ENCODE measurements at regions not wholly inside any gene's neighbourhood (a gene's known extent, or its start where the extent isn't known, plus 50 kb on each side); places are given as distances from the start of the nearest gene placed in this dataset.

DNA sequence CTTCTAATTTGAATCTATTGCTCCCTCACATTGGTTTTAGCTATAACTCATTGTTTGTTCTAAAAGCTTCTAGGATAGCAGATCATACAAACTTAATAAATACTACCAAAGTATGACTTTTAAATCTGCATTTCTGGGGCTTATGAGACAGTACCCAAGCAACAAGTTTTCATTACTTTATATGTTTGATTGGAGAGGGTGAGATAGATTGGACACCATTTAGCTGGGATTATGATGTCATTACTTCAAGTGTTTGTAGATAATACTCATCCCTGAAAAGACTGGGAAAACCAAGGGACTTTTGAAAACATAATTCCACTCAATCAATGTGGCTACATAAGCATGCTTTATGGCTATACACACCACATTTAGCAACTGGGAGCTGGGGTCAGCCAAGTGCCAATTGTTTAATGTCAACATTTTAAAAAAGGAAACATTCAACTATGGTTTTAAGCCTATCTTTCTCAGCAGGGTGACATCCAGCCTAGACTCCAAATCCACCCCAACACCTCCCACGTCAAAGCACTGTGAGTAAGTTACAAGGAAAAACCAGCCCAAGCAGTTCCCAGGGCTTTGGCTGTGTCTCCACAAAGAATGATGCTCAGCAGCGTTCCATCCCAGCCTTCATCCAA lies 119.9 kb downstream of the ETAA1 start:
- Histone ChIP-seq H2AFZ (ENCODE audit: control insufficient read depth, low read depth, low read length) (no peak overlapping the region), H3K4me3 (no peak overlapping the region), H3K36me3 (ENCODE audit: control insufficient read depth in 2 of 2, insufficient read depth in 2 of 2, low read length in 1 of 2) (no peaks in the 10 kb centered on the region), H3K4me2 (ENCODE audit: control insufficient read depth, insufficient read depth) (no peak overlapping the region), H3K27ac (ENCODE audit: control insufficient read depth, insufficient read depth) (no peak overlapping the region), H3K27me3 (replicated peaks in 1 of 2; ENCODE audit: control insufficient read depth in 2 of 2, insufficient read depth in 2 of 2, low read length in 1 of 2) (no peaks in the 10 kb centered on the region), H3K9me3 (replicated peaks; ENCODE audit: control insufficient read depth, insufficient read depth, low read length) (no peaks in the 10 kb centered on the region), H3K9ac (ENCODE audit: control insufficient read depth, insufficient read depth, low read length) (no peak overlapping the region), H3K4me1 (ENCODE audit: control insufficient read depth, insufficient read depth, low read length) (no peaks in the 10 kb centered on the region), H4K20me1 (ENCODE audit: control insufficient read depth, insufficient read depth) (no peaks in the 10 kb centered on the region), H3K79me2 (ENCODE audit: control insufficient read depth, insufficient read depth, low read length) (no peaks in the 10 kb centered on the region)
- ChIA-PET SMC1A (ENCODE audit: uncharacterized antibody, unreplicated experiment) (interaction anchor here (0.9 to 1.9 kb wide), 2 partner anchors 15 to 23 kb away, joined by 3 to 5 read pairs; no protein-coding TSS in a partner anchor), RAD21 (ENCODE audit: unreplicated experiment) (no interaction called here), POLR2A (no interaction called here), CTCF (no interaction called here)
- intact Hi-C loops (cut with micrococcal nuclease; ENCODE audit: unreplicated experiment): no loop called here
- no TSS peak for BruUV-seq (replicated peaks)
- no peak for FAIRE-seq
- in situ Hi-C loops (cut with MboI): no loop called here
- no peak for DNase-seq (ENCODE audit: low read depth, low spot score)
- 0% methylated on average over 2 of the region's 2 CpGs for WGBS (ENCODE audit: insufficient coverage, insufficient replicate concordance, low lambda C conversion rate, missing lambda C conversion rate)
- ATAC-seq: no peak
- TF ChIP-seq, protein P1, sequence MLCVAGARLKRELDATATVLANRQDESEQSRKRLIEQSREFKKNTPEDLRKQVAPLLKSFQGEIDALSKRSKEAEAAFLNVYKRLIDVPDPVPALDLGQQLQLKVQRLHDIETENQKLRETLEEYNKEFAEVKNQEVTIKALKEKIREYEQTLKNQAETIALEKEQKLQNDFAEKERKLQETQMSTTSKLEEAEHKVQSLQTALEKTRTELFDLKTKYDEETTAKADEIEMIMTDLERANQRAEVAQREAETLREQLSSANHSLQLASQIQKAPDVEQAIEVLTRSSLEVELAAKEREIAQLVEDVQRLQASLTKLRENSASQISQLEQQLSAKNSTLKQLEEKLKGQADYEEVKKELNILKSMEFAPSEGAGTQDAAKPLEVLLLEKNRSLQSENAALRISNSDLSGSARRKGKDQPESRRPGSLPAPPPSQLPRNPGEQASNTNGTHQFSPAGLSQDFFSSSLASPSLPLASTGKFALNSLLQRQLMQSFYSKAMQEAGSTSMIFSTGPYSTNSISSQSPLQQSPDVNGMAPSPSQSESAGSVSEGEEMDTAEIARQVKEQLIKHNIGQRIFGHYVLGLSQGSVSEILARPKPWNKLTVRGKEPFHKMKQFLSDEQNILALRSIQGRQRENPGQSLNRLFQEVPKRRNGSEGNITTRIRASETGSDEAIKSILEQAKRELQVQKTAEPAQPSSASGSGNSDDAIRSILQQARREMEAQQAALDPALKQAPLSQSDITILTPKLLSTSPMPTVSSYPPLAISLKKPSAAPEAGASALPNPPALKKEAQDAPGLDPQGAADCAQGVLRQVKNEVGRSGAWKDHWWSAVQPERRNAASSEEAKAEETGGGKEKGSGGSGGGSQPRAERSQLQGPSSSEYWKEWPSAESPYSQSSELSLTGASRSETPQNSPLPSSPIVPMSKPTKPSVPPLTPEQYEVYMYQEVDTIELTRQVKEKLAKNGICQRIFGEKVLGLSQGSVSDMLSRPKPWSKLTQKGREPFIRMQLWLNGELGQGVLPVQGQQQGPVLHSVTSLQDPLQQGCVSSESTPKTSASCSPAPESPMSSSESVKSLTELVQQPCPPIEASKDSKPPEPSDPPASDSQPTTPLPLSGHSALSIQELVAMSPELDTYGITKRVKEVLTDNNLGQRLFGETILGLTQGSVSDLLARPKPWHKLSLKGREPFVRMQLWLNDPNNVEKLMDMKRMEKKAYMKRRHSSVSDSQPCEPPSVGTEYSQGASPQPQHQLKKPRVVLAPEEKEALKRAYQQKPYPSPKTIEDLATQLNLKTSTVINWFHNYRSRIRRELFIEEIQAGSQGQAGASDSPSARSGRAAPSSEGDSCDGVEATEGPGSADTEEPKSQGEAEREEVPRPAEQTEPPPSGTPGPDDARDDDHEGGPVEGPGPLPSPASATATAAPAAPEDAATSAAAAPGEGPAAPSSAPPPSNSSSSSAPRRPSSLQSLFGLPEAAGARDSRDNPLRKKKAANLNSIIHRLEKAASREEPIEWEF (IDR thresholded peaks at IDR 0.05; ENCODE audit: insufficient replicate concordance, low read depth, low read length): no peak
- TF ChIP-seq BACH1 (IDR thresholded peaks at IDR 0.05; ENCODE audit: borderline replicate concordance) (no peak), RFX5 (IDR thresholded peaks at IDR 0.05; ENCODE audit: low read depth, low read length) (no peak), CBX5 (IDR thresholded peaks at IDR 0.05; ENCODE audit: low read depth) (no peak), IKZF2 (IDR thresholded peaks at IDR 0.05) (no peak), POLR2AphosphoS5 (IDR thresholded peaks at IDR 0.05; ENCODE audit: low read length) (no peak), KAT2A (conservative IDR thresholded peaks at IDR 0.05; ENCODE audit: control insufficient read depth, low read depth, low read length) (no peak), POLR2AphosphoS2 (IDR thresholded peaks at IDR 0.05; ENCODE audit: low read depth, low read length) (no peak), IKZF1 (conservative IDR thresholded peaks at IDR 0.05) (no peak)
- TF ChIP-seq, protein P2, sequence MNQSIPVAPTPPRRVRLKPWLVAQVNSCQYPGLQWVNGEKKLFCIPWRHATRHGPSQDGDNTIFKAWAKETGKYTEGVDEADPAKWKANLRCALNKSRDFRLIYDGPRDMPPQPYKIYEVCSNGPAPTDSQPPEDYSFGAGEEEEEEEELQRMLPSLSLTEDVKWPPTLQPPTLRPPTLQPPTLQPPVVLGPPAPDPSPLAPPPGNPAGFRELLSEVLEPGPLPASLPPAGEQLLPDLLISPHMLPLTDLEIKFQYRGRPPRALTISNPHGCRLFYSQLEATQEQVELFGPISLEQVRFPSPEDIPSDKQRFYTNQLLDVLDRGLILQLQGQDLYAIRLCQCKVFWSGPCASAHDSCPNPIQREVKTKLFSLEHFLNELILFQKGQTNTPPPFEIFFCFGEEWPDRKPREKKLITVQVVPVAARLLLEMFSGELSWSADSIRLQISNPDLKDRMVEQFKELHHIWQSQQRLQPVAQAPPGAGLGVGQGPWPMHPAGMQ (IDR thresholded peaks at IDR 0.05; ENCODE audit: borderline replicate concordance): no peak
- TF ChIP-seq, protein P3, sequence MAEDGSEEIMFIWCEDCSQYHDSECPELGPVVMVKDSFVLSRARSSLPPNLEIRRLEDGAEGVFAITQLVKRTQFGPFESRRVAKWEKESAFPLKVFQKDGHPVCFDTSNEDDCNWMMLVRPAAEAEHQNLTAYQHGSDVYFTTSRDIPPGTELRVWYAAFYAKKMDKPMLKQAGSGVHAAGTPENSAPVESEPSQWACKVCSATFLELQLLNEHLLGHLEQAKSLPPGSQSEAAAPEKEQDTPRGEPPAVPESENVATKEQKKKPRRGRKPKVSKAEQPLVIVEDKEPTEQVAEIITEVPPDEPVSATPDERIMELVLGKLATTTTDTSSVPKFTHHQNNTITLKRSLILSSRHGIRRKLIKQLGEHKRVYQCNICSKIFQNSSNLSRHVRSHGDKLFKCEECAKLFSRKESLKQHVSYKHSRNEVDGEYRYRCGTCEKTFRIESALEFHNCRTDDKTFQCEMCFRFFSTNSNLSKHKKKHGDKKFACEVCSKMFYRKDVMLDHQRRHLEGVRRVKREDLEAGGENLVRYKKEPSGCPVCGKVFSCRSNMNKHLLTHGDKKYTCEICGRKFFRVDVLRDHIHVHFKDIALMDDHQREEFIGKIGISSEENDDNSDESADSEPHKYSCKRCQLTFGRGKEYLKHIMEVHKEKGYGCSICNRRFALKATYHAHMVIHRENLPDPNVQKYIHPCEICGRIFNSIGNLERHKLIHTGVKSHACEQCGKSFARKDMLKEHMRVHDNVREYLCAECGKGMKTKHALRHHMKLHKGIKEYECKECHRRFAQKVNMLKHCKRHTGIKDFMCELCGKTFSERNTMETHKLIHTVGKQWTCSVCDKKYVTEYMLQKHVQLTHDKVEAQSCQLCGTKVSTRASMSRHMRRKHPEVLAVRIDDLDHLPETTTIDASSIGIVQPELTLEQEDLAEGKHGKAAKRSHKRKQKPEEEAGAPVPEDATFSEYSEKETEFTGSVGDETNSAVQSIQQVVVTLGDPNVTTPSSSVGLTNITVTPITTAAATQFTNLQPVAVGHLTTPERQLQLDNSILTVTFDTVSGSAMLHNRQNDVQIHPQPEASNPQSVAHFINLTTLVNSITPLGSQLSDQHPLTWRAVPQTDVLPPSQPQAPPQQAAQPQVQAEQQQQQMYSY (CRISPR knock-in tag; IDR thresholded peaks at IDR 0.05): no peak
- TF ChIP-seq, protein P4, sequence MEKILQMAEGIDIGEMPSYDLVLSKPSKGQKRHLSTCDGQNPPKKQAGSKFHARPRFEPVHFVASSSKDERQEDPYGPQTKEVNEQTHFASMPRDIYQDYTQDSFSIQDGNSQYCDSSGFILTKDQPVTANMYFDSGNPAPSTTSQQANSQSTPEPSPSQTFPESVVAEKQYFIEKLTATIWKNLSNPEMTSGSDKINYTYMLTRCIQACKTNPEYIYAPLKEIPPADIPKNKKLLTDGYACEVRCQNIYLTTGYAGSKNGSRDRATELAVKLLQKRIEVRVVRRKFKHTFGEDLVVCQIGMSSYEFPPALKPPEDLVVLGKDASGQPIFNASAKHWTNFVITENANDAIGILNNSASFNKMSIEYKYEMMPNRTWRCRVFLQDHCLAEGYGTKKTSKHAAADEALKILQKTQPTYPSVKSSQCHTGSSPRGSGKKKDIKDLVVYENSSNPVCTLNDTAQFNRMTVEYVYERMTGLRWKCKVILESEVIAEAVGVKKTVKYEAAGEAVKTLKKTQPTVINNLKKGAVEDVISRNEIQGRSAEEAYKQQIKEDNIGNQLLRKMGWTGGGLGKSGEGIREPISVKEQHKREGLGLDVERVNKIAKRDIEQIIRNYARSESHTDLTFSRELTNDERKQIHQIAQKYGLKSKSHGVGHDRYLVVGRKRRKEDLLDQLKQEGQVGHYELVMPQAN (conservative IDR thresholded peaks at IDR 0.05): no peak

Measured in GM12878 (cell line).